ENCODE measurements at regions not wholly inside any gene's neighbourhood (a gene's known extent, or its start where the extent isn't known, plus 50 kb on each side); places are given as distances from the start of the nearest gene placed in this dataset.

GRCh38 chr17:77457572-77458201 lies 316.9 kb downstream of the SEC14L1 start:
- Histone ChIP-seq H3K4me3 (ENCODE audit: low read depth, low read length) (no peak overlapping the region), H3K36me3 (ENCODE audit: control insufficient read depth, insufficient read depth, low read length) (no peaks in the 10 kb centered on the region), H3K27me3 (ENCODE audit: control insufficient read depth, insufficient read depth, low read length) (no peaks in the 10 kb centered on the region)
- DNase-seq (ENCODE audit: low read depth), result no peak
- TF ChIP-seq, protein P1, sequence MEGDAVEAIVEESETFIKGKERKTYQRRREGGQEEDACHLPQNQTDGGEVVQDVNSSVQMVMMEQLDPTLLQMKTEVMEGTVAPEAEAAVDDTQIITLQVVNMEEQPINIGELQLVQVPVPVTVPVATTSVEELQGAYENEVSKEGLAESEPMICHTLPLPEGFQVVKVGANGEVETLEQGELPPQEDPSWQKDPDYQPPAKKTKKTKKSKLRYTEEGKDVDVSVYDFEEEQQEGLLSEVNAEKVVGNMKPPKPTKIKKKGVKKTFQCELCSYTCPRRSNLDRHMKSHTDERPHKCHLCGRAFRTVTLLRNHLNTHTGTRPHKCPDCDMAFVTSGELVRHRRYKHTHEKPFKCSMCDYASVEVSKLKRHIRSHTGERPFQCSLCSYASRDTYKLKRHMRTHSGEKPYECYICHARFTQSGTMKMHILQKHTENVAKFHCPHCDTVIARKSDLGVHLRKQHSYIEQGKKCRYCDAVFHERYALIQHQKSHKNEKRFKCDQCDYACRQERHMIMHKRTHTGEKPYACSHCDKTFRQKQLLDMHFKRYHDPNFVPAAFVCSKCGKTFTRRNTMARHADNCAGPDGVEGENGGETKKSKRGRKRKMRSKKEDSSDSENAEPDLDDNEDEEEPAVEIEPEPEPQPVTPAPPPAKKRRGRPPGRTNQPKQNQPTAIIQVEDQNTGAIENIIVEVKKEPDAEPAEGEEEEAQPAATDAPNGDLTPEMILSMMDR (IDR thresholded peaks at IDR 0.05; ENCODE audit: insufficient read depth, low read length, poor library complexity, severe bottlenecking), result no peak

DNA sequence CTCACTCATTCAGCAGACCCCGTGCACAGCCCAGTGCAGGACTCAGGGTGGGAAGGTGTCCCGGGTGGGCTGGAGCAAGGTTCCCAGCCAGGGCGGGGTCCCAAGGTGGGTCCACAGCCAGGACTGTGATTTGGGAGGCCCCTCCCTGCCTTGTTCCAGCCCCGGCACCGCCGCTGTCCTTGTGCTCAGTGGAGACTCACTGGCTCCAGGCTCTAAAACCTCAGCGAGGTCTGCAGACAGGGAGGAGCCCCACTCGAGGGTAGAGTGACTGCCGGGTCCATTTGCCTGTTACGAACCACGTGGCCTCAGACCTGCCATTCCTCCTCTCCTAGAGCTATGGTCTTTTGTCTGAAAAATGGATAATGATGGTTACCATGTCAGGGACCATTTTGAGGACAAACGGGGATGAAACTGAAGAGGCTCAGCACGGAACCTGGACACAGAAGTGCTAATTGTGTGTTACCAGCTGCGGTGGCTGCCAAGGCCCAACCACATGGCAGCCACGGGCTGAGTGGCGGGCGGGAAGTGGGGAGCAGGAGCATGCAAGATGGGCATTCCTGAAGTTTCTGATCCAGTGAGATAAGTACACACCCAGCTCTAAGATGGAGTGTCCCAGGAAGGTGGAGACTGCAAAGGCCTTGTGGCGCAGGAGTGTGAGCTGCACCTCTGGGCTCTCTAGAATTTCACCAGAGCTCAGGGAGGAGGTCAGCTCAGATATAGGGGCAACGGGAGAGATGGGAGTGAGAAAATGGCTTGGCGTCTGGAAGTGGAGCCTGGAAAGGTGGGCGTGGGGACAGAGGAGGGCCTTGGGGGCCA lies 317.6 kb downstream of the SEC14L1 start:
- TF ChIP-seq, protein P1 (IDR thresholded peaks at IDR 0.05; ENCODE audit: insufficient read depth, low read length, poor library complexity, severe bottlenecking), result no peak
- Histone ChIP-seq H3K4me3 (ENCODE audit: low read depth, low read length) (no peak overlapping the region), H3K36me3 (ENCODE audit: control insufficient read depth, insufficient read depth, low read length) (no peaks in the 10 kb centered on the region), H3K27me3 (ENCODE audit: control insufficient read depth, insufficient read depth, low read length) (no peaks in the 10 kb centered on the region)
- no peak for DNase-seq (ENCODE audit: low read depth)

GRCh38 chr17:77459018-77459755 lies 318.4 kb downstream of the SEC14L1 start:
- H3K27me3 ChIP-seq (ENCODE audit: control insufficient read depth, insufficient read depth, low read length), result no peaks in the 10 kb centered on the region
- no peak for DNase-seq (ENCODE audit: low read depth)
- H3K36me3 ChIP-seq (ENCODE audit: control insufficient read depth, insufficient read depth, low read length), result no peaks in the 10 kb centered on the region
- H3K4me3 ChIP-seq (ENCODE audit: low read depth, low read length), result no peak overlapping the region
- TF ChIP-seq, protein P1 (IDR thresholded peaks at IDR 0.05; ENCODE audit: insufficient read depth, low read length, poor library complexity, severe bottlenecking), result no peak

DNA sequence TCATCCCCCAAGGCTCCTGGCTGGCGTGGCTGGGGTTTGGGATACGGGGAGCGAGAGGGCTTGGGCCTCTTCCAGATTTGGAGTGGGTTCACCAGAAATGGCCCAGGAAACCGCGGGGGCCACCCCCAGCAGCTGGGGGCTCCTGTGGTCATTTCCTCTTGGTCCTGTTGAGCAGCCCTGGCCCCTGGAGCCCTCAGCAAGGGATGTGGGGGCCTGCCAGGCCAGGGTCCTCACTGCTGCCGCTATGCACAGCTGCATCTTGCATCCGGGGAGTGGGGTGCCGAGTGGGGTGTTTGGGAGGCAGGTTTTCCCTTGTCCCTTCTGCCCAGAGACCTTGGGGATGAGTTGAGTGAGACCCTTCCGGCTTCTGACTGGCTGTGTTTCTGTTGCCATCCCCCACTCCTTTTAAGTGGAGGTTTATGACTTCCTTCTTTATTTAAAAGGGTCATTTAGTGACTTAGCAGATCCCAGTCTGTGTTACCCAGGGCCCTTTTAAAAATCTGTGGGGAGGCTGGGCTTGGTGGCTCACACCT lies 319.8 kb downstream of the SEC14L1 start:
- Histone ChIP-seq H3K27me3 (ENCODE audit: control insufficient read depth, insufficient read depth, low read length) (no peaks in the 10 kb centered on the region), H3K4me3 (ENCODE audit: low read depth, low read length) (no peak overlapping the region), H3K36me3 (ENCODE audit: control insufficient read depth, insufficient read depth, low read length) (no peaks in the 10 kb centered on the region)
- DNase-seq (ENCODE audit: low read depth), result no peak
- TF ChIP-seq, protein P1 (IDR thresholded peaks at IDR 0.05; ENCODE audit: insufficient read depth, low read length, poor library complexity, severe bottlenecking), result no peak

- H3K36me3 ChIP-seq (ENCODE audit: control insufficient read depth, insufficient read depth, low read length), result no peaks in the 10 kb centered on the region
- TF ChIP-seq, protein P1 (IDR thresholded peaks at IDR 0.05; ENCODE audit: insufficient read depth, low read length, poor library complexity, severe bottlenecking), result no peak
Measured at GRCh38 chr17:77461277-77462057, 320.7 kb downstream of the SEC14L1 start.

More at GRCh38 chr17:77461277-77462057, 320.7 kb downstream of the SEC14L1 start:
- H3K4me3 ChIP-seq (ENCODE audit: low read depth, low read length), result no peak overlapping the region
- no peaks in the 10 kb centered on the region for H3K27me3 ChIP-seq (ENCODE audit: control insufficient read depth, insufficient read depth, low read length)
- DNase-seq (ENCODE audit: low read depth), result no peak
